ENCODE measurements at regions not wholly inside any gene's neighbourhood (a gene's known extent, or its start where the extent isn't known, plus 50 kb on each side); places are given as distances from the start of the nearest gene placed in this dataset.

GRCh38 chr12:78490861-78491260 is 373.7 kb upstream of the SYT1 start:
- TF ChIP-seq CTCF (IDR thresholded peaks at IDR 0.05; ENCODE audit: low read length) (no peak), EZH2 (optimal IDR thresholded peaks at IDR 0.05; ENCODE audit: low read depth, low read length) (no peak)
